ENCODE measurements at regions not wholly inside any gene's neighbourhood (a gene's known extent, or its start where the extent isn't known, plus 50 kb on each side); places are given as distances from the start of the nearest gene placed in this dataset.

DNA sequence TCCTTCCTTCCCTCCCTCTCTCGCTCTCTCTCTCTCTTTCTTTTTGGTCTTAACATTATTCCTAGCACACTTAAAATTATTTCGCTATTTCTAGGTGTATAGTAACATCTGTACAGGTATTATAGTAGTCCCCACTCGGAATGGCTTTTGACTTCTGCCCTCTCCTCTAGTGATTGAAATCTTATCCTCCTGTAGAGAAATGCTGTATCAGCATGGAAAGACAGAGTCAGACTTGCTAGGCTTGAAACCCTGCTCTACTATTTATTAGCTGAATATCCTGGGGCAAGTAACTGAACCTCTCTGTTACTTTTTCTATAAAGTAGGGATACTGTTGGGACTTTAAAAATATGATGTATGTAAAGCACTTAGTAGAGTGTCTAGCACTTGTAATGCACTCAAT lies 681.9 kb upstream of the C9orf72 start:
- H3K27me3 ChIP-seq (ENCODE audit: control insufficient read depth, extremely low read depth, insufficient read depth, low read length), result peaks cover 3% of the 10 kb centered on the region
- H3K4me3 ChIP-seq (ENCODE audit: control insufficient read depth in 2 of 3, extremely low read depth in 1 of 3, insufficient read depth in 2 of 3, low read depth in 1 of 3, low read length in 3 of 3), result no peak overlapping the region
- H3K4me2 ChIP-seq (ENCODE audit: control insufficient read depth, extremely low read depth, insufficient read depth, low read depth, low read length), result no peak overlapping the region
- H3K9me1 ChIP-seq (ENCODE audit: control insufficient read depth, extremely low read depth, insufficient read depth, low read length), result no peaks in the 10 kb centered on the region
- H3K79me2 ChIP-seq (ENCODE audit: control insufficient read depth, insufficient read depth, low read length), result no peaks in the 10 kb centered on the region
- H3K9ac ChIP-seq (ENCODE audit: control insufficient read depth, extremely low read depth, insufficient read depth, low read length), result no peak overlapping the region
- no peaks in the 10 kb centered on the region for H3K4me1 ChIP-seq (ENCODE audit: control insufficient read depth, extremely low read depth, insufficient read depth, low read length)
- H3K27ac ChIP-seq (ENCODE audit: control insufficient read depth, insufficient read depth, low read length), result no peak overlapping the region
- no peak for FAIRE-seq
- no peaks in the 10 kb centered on the region for H3K9me3 ChIP-seq (ENCODE audit: control insufficient read depth, low read depth, low read length)
- TF ChIP-seq EZH2 (IDR thresholded peaks at IDR 0.05; ENCODE audit: low read length), result no peak
- TF ChIP-seq, protein P1, sequence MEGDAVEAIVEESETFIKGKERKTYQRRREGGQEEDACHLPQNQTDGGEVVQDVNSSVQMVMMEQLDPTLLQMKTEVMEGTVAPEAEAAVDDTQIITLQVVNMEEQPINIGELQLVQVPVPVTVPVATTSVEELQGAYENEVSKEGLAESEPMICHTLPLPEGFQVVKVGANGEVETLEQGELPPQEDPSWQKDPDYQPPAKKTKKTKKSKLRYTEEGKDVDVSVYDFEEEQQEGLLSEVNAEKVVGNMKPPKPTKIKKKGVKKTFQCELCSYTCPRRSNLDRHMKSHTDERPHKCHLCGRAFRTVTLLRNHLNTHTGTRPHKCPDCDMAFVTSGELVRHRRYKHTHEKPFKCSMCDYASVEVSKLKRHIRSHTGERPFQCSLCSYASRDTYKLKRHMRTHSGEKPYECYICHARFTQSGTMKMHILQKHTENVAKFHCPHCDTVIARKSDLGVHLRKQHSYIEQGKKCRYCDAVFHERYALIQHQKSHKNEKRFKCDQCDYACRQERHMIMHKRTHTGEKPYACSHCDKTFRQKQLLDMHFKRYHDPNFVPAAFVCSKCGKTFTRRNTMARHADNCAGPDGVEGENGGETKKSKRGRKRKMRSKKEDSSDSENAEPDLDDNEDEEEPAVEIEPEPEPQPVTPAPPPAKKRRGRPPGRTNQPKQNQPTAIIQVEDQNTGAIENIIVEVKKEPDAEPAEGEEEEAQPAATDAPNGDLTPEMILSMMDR (optimal IDR thresholded peaks at IDR 0.05 in 1 of 3, IDR thresholded peaks at IDR 0.05 in 1 of 3, conservative IDR thresholded peaks at IDR 0.05 in 1 of 3; ENCODE audit: extremely low read depth in 1 of 3, insufficient read depth in 2 of 3, low read length in 3 of 3), result no peak
- no peaks in the 10 kb centered on the region for H3K36me3 ChIP-seq (ENCODE audit: control insufficient read depth in 2 of 2, extremely low read depth in 1 of 2, insufficient read depth in 2 of 2, low read length in 2 of 2)
- H4K20me1 ChIP-seq (ENCODE audit: control insufficient read depth, extremely low read depth, insufficient read depth, low read length), result no peaks in the 10 kb centered on the region
- dilution Hi-C loops (cut with MboI; ENCODE audit: extremely low pct_ligation_motif_present, low sequenced_read_pairs), result no loop called here
- no peak overlapping the region for H2AFZ ChIP-seq (ENCODE audit: control insufficient read depth, low read length)
- DNase-seq (ENCODE audit: low read depth, low spot score), result no peak

DNA sequence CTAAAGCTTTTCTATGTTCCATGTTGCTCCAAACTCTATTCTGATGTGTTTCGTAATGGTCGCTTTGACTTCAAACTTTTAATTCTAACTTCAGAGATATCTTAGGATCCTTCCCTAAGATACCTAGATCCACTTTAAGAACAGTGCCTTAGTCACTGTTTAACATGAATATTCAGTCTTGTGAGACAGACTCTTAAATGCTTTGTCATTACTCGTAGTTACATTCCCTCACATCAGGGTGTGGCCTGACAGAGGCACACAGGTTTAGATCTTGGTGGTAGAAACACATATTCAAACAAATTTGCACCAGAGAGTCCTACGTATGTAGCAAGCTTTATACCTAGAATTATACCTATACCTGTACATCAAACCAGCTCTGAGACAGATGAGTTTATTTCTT lies 687.0 kb upstream of the C9orf72 start:
- dilution Hi-C loops (cut with MboI; ENCODE audit: extremely low pct_ligation_motif_present, low sequenced_read_pairs), result no loop called here
- FAIRE-seq (no peak), DNase-seq (ENCODE audit: low read depth, low spot score) (no peak)
- Histone ChIP-seq H3K4me2 (ENCODE audit: control insufficient read depth, extremely low read depth, insufficient read depth, low read depth, low read length) (no peak overlapping the region), H4K20me1 (ENCODE audit: control insufficient read depth, extremely low read depth, insufficient read depth, low read length) (no peaks in the 10 kb centered on the region), H3K9me1 (ENCODE audit: control insufficient read depth, extremely low read depth, insufficient read depth, low read length) (no peaks in the 10 kb centered on the region), H3K79me2 (ENCODE audit: control insufficient read depth, insufficient read depth, low read length) (no peaks in the 10 kb centered on the region), H3K27ac (ENCODE audit: control insufficient read depth, insufficient read depth, low read length) (no peak overlapping the region), H3K27me3 (ENCODE audit: control insufficient read depth, extremely low read depth, insufficient read depth, low read length) (no peaks in the 10 kb centered on the region), H3K4me1 (ENCODE audit: control insufficient read depth, extremely low read depth, insufficient read depth, low read length) (peaks cover 3% of the 10 kb centered on the region), H3K9ac (ENCODE audit: control insufficient read depth, extremely low read depth, insufficient read depth, low read length) (no peak overlapping the region), H3K9me3 (ENCODE audit: control insufficient read depth, low read depth, low read length) (no peaks in the 10 kb centered on the region), H3K36me3 (ENCODE audit: control insufficient read depth in 2 of 2, extremely low read depth in 1 of 2, insufficient read depth in 2 of 2, low read length in 2 of 2) (no peaks in the 10 kb centered on the region), H2AFZ (ENCODE audit: control insufficient read depth, low read length) (no peak overlapping the region), H3K4me3 (ENCODE audit: control insufficient read depth in 2 of 3, extremely low read depth in 1 of 3, insufficient read depth in 2 of 3, low read depth in 1 of 3, low read length in 3 of 3) (no peak overlapping the region)
- no peak for TF ChIP-seq EZH2 (IDR thresholded peaks at IDR 0.05; ENCODE audit: low read length)
- TF ChIP-seq, protein P1 (optimal IDR thresholded peaks at IDR 0.05 in 1 of 3, IDR thresholded peaks at IDR 0.05 in 1 of 3, conservative IDR thresholded peaks at IDR 0.05 in 1 of 3; ENCODE audit: extremely low read depth in 1 of 3, insufficient read depth in 2 of 3, low read length in 3 of 3), result no peak

Measured in keratinocyte (primary cell).